ENCODE measurements at regions not wholly inside any gene's neighbourhood (a gene's known extent, or its start where the extent isn't known, plus 50 kb on each side); places are given as distances from the start of the nearest gene placed in this dataset.

GRCh38 chr2:133768256-133768655, 200.0 kb upstream of the NCKAP5 start:
- Histone ChIP-seq H3K36me3 (ENCODE audit: control insufficient read depth in 2 of 2, insufficient read depth in 2 of 2, low read length in 1 of 2) (no peaks in the 10 kb centered on the region), H3K27me3 (ENCODE audit: control insufficient read depth in 2 of 2, insufficient read depth in 1 of 2, low read length in 1 of 2) (no peaks in the 10 kb centered on the region), H3K27ac (ENCODE audit: low read depth in 1 of 2, low read length in 1 of 2) (no peak overlapping the region), H3K4me1 (ENCODE audit: control insufficient read depth in 2 of 2, insufficient read depth in 2 of 2, low read length in 2 of 2) (no peaks in the 10 kb centered on the region), H3K4me3 (ENCODE audit: low read length in 2 of 2) (no peak overlapping the region), H3K9me3 (ENCODE audit: control insufficient read depth in 2 of 2, insufficient read depth in 1 of 2, low read length in 1 of 2) (no peaks in the 10 kb centered on the region)
- no peak for DNase-seq (ENCODE audit: low read depth in 6 of 9, low spot score in 9 of 9)
- 84% methylated on average over 2 of the region's 2 CpGs for WGBS

GRCh38 chr2:133768658-133769435, 200.6 kb upstream of the NCKAP5 start:
- no peaks in the 10 kb centered on the region for H3K27me3 ChIP-seq (ENCODE audit: control insufficient read depth in 2 of 2, insufficient read depth in 1 of 2, low read length in 1 of 2)
- DNase-seq (ENCODE audit: low read depth in 6 of 9, low spot score in 9 of 9): no peak
- 90% methylated on average over 6 of the region's 6 CpGs for WGBS
- H3K4me1 ChIP-seq (ENCODE audit: control insufficient read depth in 2 of 2, insufficient read depth in 2 of 2, low read length in 2 of 2): no peaks in the 10 kb centered on the region
- H3K27ac ChIP-seq (ENCODE audit: low read depth in 1 of 2, low read length in 1 of 2): no peak overlapping the region
- H3K36me3 ChIP-seq (ENCODE audit: control insufficient read depth in 2 of 2, insufficient read depth in 2 of 2, low read length in 1 of 2): no peaks in the 10 kb centered on the region
- no peak overlapping the region for H3K4me3 ChIP-seq (ENCODE audit: low read length in 2 of 2)
- H3K9me3 ChIP-seq (ENCODE audit: control insufficient read depth in 2 of 2, insufficient read depth in 1 of 2, low read length in 1 of 2): no peaks in the 10 kb centered on the region

- no peak overlapping the region for H3K4me3 ChIP-seq (ENCODE audit: low read length in 2 of 2)
- H3K27ac ChIP-seq (ENCODE audit: low read depth in 1 of 2, low read length in 1 of 2): no peak overlapping the region
- no peaks in the 10 kb centered on the region for H3K4me1 ChIP-seq (ENCODE audit: control insufficient read depth in 2 of 2, insufficient read depth in 2 of 2, low read length in 2 of 2)
- 74% methylated on average over 2 of the region's 2 CpGs for WGBS
- H3K9me3 ChIP-seq (ENCODE audit: control insufficient read depth in 2 of 2, insufficient read depth in 1 of 2, low read length in 1 of 2): no peaks in the 10 kb centered on the region
- no peaks in the 10 kb centered on the region for H3K36me3 ChIP-seq (ENCODE audit: control insufficient read depth in 2 of 2, insufficient read depth in 2 of 2, low read length in 1 of 2)
- DNase-seq (ENCODE audit: low read depth in 6 of 9, low spot score in 9 of 9): no peak
- no peaks in the 10 kb centered on the region for H3K27me3 ChIP-seq (ENCODE audit: control insufficient read depth in 2 of 2, insufficient read depth in 1 of 2, low read length in 1 of 2)
These were observed 205.8 kb upstream of the NCKAP5 start for GRCh38 chr2:133773854-133774653.

- no peaks in the 10 kb centered on the region for H3K36me3 ChIP-seq (ENCODE audit: control insufficient read depth in 2 of 2, insufficient read depth in 2 of 2, low read length in 1 of 2)
- no peaks in the 10 kb centered on the region for H3K4me1 ChIP-seq (ENCODE audit: control insufficient read depth in 2 of 2, insufficient read depth in 2 of 2, low read length in 2 of 2)
- no peak for DNase-seq (ENCODE audit: low read depth in 6 of 9, low spot score in 9 of 9)
- no peaks in the 10 kb centered on the region for H3K9me3 ChIP-seq (ENCODE audit: control insufficient read depth in 2 of 2, insufficient read depth in 1 of 2, low read length in 1 of 2)
- no peak overlapping the region for H3K27ac ChIP-seq (ENCODE audit: low read depth in 1 of 2, low read length in 1 of 2)
- no peaks in the 10 kb centered on the region for H3K27me3 ChIP-seq (ENCODE audit: control insufficient read depth in 2 of 2, insufficient read depth in 1 of 2, low read length in 1 of 2)
- no peak overlapping the region for H3K4me3 ChIP-seq (ENCODE audit: low read length in 2 of 2)
- WGBS: 79% methylated on average over 5 of the region's 5 CpGs
These were observed 206.4 kb upstream of the NCKAP5 start for GRCh38 chr2:133774654-133775015.

GRCh38 chr2:133776936-133777573, 208.8 kb upstream of the NCKAP5 start:
- Histone ChIP-seq H3K4me3 (ENCODE audit: low read length in 2 of 2) (no peak overlapping the region), H3K27ac (ENCODE audit: low read depth in 1 of 2, low read length in 1 of 2) (no peak overlapping the region), H3K36me3 (ENCODE audit: control insufficient read depth in 2 of 2, insufficient read depth in 2 of 2, low read length in 1 of 2) (no peaks in the 10 kb centered on the region), H3K27me3 (ENCODE audit: control insufficient read depth in 2 of 2, insufficient read depth in 1 of 2, low read length in 1 of 2) (no peaks in the 10 kb centered on the region), H3K9me3 (ENCODE audit: control insufficient read depth in 2 of 2, insufficient read depth in 1 of 2, low read length in 1 of 2) (no peaks in the 10 kb centered on the region), H3K4me1 (ENCODE audit: control insufficient read depth in 2 of 2, insufficient read depth in 2 of 2, low read length in 2 of 2) (no peaks in the 10 kb centered on the region)
- no peak for DNase-seq (ENCODE audit: low read depth in 6 of 9, low spot score in 9 of 9)
- WGBS: 97% methylated on average over 8 of the region's 8 CpGs

- H3K4me1 ChIP-seq (ENCODE audit: control insufficient read depth in 2 of 2, insufficient read depth in 2 of 2, low read length in 2 of 2): no peaks in the 10 kb centered on the region
- H3K9me3 ChIP-seq (ENCODE audit: control insufficient read depth in 2 of 2, insufficient read depth in 1 of 2, low read length in 1 of 2): no peaks in the 10 kb centered on the region
- WGBS: 62% methylated on average over 7 of the region's 7 CpGs
- no peak overlapping the region for H3K4me3 ChIP-seq (ENCODE audit: low read length in 2 of 2)
- DNase-seq (ENCODE audit: low read depth in 6 of 9, low spot score in 9 of 9): no peak
- no peaks in the 10 kb centered on the region for H3K36me3 ChIP-seq (ENCODE audit: control insufficient read depth in 2 of 2, insufficient read depth in 2 of 2, low read length in 1 of 2)
- no peaks in the 10 kb centered on the region for H3K27me3 ChIP-seq (ENCODE audit: control insufficient read depth in 2 of 2, insufficient read depth in 1 of 2, low read length in 1 of 2)
- no peak overlapping the region for H3K27ac ChIP-seq (ENCODE audit: low read depth in 1 of 2, low read length in 1 of 2)
These were observed 209.3 kb upstream of the NCKAP5 start for GRCh38 chr2:133777574-133777960.

GRCh38 chr2:133780099-133780996, 212.1 kb upstream of the NCKAP5 start:
- H3K4me3 ChIP-seq (ENCODE audit: low read length in 2 of 2): no peak overlapping the region
- H3K36me3 ChIP-seq (ENCODE audit: control insufficient read depth in 2 of 2, insufficient read depth in 2 of 2, low read length in 1 of 2): no peaks in the 10 kb centered on the region
- H3K27me3 ChIP-seq (ENCODE audit: control insufficient read depth in 2 of 2, insufficient read depth in 1 of 2, low read length in 1 of 2): no peaks in the 10 kb centered on the region
- H3K27ac ChIP-seq (ENCODE audit: low read depth in 1 of 2, low read length in 1 of 2): no peak overlapping the region
- no peaks in the 10 kb centered on the region for H3K9me3 ChIP-seq (ENCODE audit: control insufficient read depth in 2 of 2, insufficient read depth in 1 of 2, low read length in 1 of 2)
- peak; percentile 3 to 62 (median 25) for DNase-seq (ENCODE audit: low read depth in 6 of 9, low spot score in 9 of 9)
- no peaks in the 10 kb centered on the region for H3K4me1 ChIP-seq (ENCODE audit: control insufficient read depth in 2 of 2, insufficient read depth in 2 of 2, low read length in 2 of 2)
- 61% methylated on average over 12 of the region's 12 CpGs for whole genome bisulfite sequencing

GRCh38 chr2:133780997-133781513, 212.8 kb upstream of the NCKAP5 start:
- Histone ChIP-seq H3K27ac (ENCODE audit: low read depth in 1 of 2, low read length in 1 of 2) (no peak overlapping the region), H3K9me3 (ENCODE audit: control insufficient read depth in 2 of 2, insufficient read depth in 1 of 2, low read length in 1 of 2) (no peaks in the 10 kb centered on the region), H3K4me1 (ENCODE audit: control insufficient read depth in 2 of 2, insufficient read depth in 2 of 2, low read length in 2 of 2) (no peaks in the 10 kb centered on the region), H3K27me3 (ENCODE audit: control insufficient read depth in 2 of 2, insufficient read depth in 1 of 2, low read length in 1 of 2) (no peaks in the 10 kb centered on the region), H3K36me3 (ENCODE audit: control insufficient read depth in 2 of 2, insufficient read depth in 2 of 2, low read length in 1 of 2) (no peaks in the 10 kb centered on the region), H3K4me3 (ENCODE audit: low read length in 2 of 2) (no peak overlapping the region)
- DNase-seq (ENCODE audit: low read depth in 6 of 9, low spot score in 9 of 9): no peak
- 77% methylated on average over 5 of the region's 5 CpGs for WGBS
